Stimulated activated naive CD8-positive, alpha-beta T cell treated with anti-CD3 and anti-CD28 coated beads, Interleukin-15, Interleukin-2, amounts not matched to agents 100 ng/mL and 50 ng/mL, for 24 hours (primary cell): ENCODE measurements at regions not wholly inside any gene's neighbourhood (a gene's known extent, or its start where the extent isn't known, plus 50 kb on each side); places are given as distances from the start of the nearest gene placed in this dataset.

Source experiments
- H3K27ac Mint-ChIP-seq: one replicate; pipeline ENCODE4 v1.8.0; 2021; ENCODE audit warnings: mild to moderate bottlenecking, mixed read lengths
- H3K27me3 Mint-ChIP-seq: one replicate; pipeline ENCODE4 v1.8.0; 2021; ENCODE audit warnings: mixed read lengths
- H3K36me3 Mint-ChIP-seq: one replicate; pipeline ENCODE4 v1.8.0; 2021; ENCODE audit warnings: low read depth, mixed read lengths
- H3K4me1 Mint-ChIP-seq: one replicate; pipeline ENCODE4 v1.8.0; 2021; ENCODE audit warnings: low read depth, mixed read lengths
- H3K4me3 Mint-ChIP-seq: one replicate; pipeline ENCODE4 v1.8.0; 2021; ENCODE audit warnings: mild to moderate bottlenecking, mixed read lengths
- H3K9me3 Mint-ChIP-seq: one replicate; pipeline ENCODE4 v1.8.0; 2021; ENCODE audit warnings: mixed read lengths

- H3K9me3 Mint-ChIP-seq, result peaks cover 25% of the 10 kb centered on the region
- H3K36me3 Mint-ChIP-seq, result peaks cover 29% of the 10 kb centered on the region
These were observed 183.3 kb downstream of the UBE2E3 start for GRCh38 chr2:181163691-181164090.

GRCh38 chr2:181164699-181165098, 184.3 kb downstream of the UBE2E3 start:
- Mint-ChIP-seq H3K27me3 (no peaks in the 10 kb centered on the region), H3K4me3 (peak overlapping the region; percentile 78), H3K9me3 (peaks cover 25% of the 10 kb centered on the region), H3K4me1 (peaks cover 58% of the 10 kb centered on the region), H3K27ac (peak overlapping the region; percentile 94), H3K36me3 (peaks cover 29% of the 10 kb centered on the region)

More at GRCh38 chr2:181163691-181164090, 183.3 kb downstream of the UBE2E3 start:
- no peak overlapping the region for H3K27ac Mint-ChIP-seq
- H3K27me3 Mint-ChIP-seq, result no peaks in the 10 kb centered on the region
- H3K4me1 Mint-ChIP-seq, result peaks cover 52% of the 10 kb centered on the region
- peak overlapping the region; percentile 24 for H3K4me3 Mint-ChIP-seq

GRCh38 chr2:181165199-181165868, 184.9 kb downstream of the UBE2E3 start:
- Mint-ChIP-seq H3K36me3 (peaks cover 29% of the 10 kb centered on the region), H3K27me3 (no peaks in the 10 kb centered on the region), H3K27ac (peak overlapping the region; percentile 94), H3K9me3 (peaks cover 25% of the 10 kb centered on the region), H3K4me3 (peak overlapping the region; percentile 78), H3K4me1 (peaks cover 64% of the 10 kb centered on the region)

- Mint-ChIP-seq H3K27me3 (no peaks in the 10 kb centered on the region), H3K4me3 (no peak overlapping the region), H3K36me3 (peaks cover 29% of the 10 kb centered on the region), H3K27ac (no peak overlapping the region), H3K9me3 (peaks cover 25% of the 10 kb centered on the region), H3K4me1 (peaks cover 51% of the 10 kb centered on the region)
These were observed 189.1 kb downstream of the UBE2E3 start for GRCh38 chr2:181169503-181169902.

- Mint-ChIP-seq H3K27me3 (no peaks in the 10 kb centered on the region), H3K4me1 (peaks cover 51% of the 10 kb centered on the region), H3K4me3 (peak overlapping the region; percentile 25), H3K36me3 (peaks cover 28% of the 10 kb centered on the region), H3K9me3 (peaks cover 25% of the 10 kb centered on the region), H3K27ac (no peak overlapping the region)
These were observed 189.9 kb downstream of the UBE2E3 start for GRCh38 chr2:181170256-181170655.

GRCh38 chr2:181172676-181173075, 192.3 kb downstream of the UBE2E3 start:
- peaks cover 7% of the 10 kb centered on the region for H3K9me3 Mint-ChIP-seq
- H3K4me1 Mint-ChIP-seq, result peaks cover 53% of the 10 kb centered on the region
- no peaks in the 10 kb centered on the region for H3K27me3 Mint-ChIP-seq
- H3K36me3 Mint-ChIP-seq, result peaks cover 6% of the 10 kb centered on the region
- H3K4me3 Mint-ChIP-seq, result no peak overlapping the region
- no peak overlapping the region for H3K27ac Mint-ChIP-seq

GRCh38 chr2:181174611-181175580, 194.5 kb downstream of the UBE2E3 start:
- no peak overlapping the region for H3K4me3 Mint-ChIP-seq
- H3K36me3 Mint-ChIP-seq, result no peaks in the 10 kb centered on the region
- no peak overlapping the region for H3K27ac Mint-ChIP-seq

GRCh38 chr2:181176540-181176939, 196.1 kb downstream of the UBE2E3 start:
- H3K9me3 Mint-ChIP-seq, result no peaks in the 10 kb centered on the region
- no peak overlapping the region for H3K4me3 Mint-ChIP-seq
- peaks cover 57% of the 10 kb centered on the region for H3K4me1 Mint-ChIP-seq
- H3K27ac Mint-ChIP-seq, result no peak overlapping the region
- H3K36me3 Mint-ChIP-seq, result no peaks in the 10 kb centered on the region
- H3K27me3 Mint-ChIP-seq, result no peaks in the 10 kb centered on the region

More at GRCh38 chr2:181174611-181175580, 194.5 kb downstream of the UBE2E3 start:
- Mint-ChIP-seq H3K4me1 (peaks cover 67% of the 10 kb centered on the region), H3K27me3 (no peaks in the 10 kb centered on the region), H3K9me3 (no peaks in the 10 kb centered on the region)

- no peaks in the 10 kb centered on the region for H3K36me3 Mint-ChIP-seq
- no peaks in the 10 kb centered on the region for H3K27me3 Mint-ChIP-seq
- H3K4me1 Mint-ChIP-seq, result peaks cover 56% of the 10 kb centered on the region
- no peaks in the 10 kb centered on the region for H3K9me3 Mint-ChIP-seq
- peak overlapping the region; percentile 79 for H3K27ac Mint-ChIP-seq
- H3K4me3 Mint-ChIP-seq, result no peak overlapping the region
These were observed 197.0 kb downstream of the UBE2E3 start for GRCh38 chr2:181177376-181177775.

GRCh38 chr2:181178130-181178529, 197.7 kb downstream of the UBE2E3 start:
- H3K4me3 Mint-ChIP-seq, result no peak overlapping the region
- H3K27me3 Mint-ChIP-seq, result no peaks in the 10 kb centered on the region
- peaks cover 54% of the 10 kb centered on the region for H3K4me1 Mint-ChIP-seq
- H3K27ac Mint-ChIP-seq, result peak overlapping the region; percentile 2
- H3K9me3 Mint-ChIP-seq, result no peaks in the 10 kb centered on the region
- H3K36me3 Mint-ChIP-seq, result no peaks in the 10 kb centered on the region

- Mint-ChIP-seq H3K36me3 (no peaks in the 10 kb centered on the region), H3K4me3 (no peak overlapping the region), H3K27me3 (no peaks in the 10 kb centered on the region), H3K27ac (peak overlapping the region; percentile 74), H3K9me3 (no peaks in the 10 kb centered on the region), H3K4me1 (peaks cover 60% of the 10 kb centered on the region)
These were observed 198.5 kb downstream of the UBE2E3 start for GRCh38 chr2:181178823-181179412.

- Mint-ChIP-seq H3K27ac (peak overlapping the region; percentile 65), H3K4me3 (no peak overlapping the region), H3K4me1 (peaks cover 50% of the 10 kb centered on the region), H3K36me3 (no peaks in the 10 kb centered on the region), H3K9me3 (no peaks in the 10 kb centered on the region), H3K27me3 (no peaks in the 10 kb centered on the region)
These were observed 203.6 kb downstream of the UBE2E3 start for GRCh38 chr2:181183878-181184542.

- no peak overlapping the region for H3K27ac Mint-ChIP-seq
- no peak overlapping the region for H3K4me3 Mint-ChIP-seq
- H3K27me3 Mint-ChIP-seq, result no peaks in the 10 kb centered on the region
- peaks cover 45% of the 10 kb centered on the region for H3K4me1 Mint-ChIP-seq
- no peaks in the 10 kb centered on the region for H3K36me3 Mint-ChIP-seq
- no peaks in the 10 kb centered on the region for H3K9me3 Mint-ChIP-seq
These were observed 205.0 kb downstream of the UBE2E3 start for GRCh38 chr2:181185421-181185820.

- no peaks in the 10 kb centered on the region for H3K9me3 Mint-ChIP-seq
- H3K27me3 Mint-ChIP-seq, result no peaks in the 10 kb centered on the region
- H3K4me3 Mint-ChIP-seq, result no peak overlapping the region
- peaks cover 51% of the 10 kb centered on the region for H3K4me1 Mint-ChIP-seq
- H3K27ac Mint-ChIP-seq, result no peak overlapping the region
- H3K36me3 Mint-ChIP-seq, result no peaks in the 10 kb centered on the region
These were observed 205.5 kb downstream of the UBE2E3 start for GRCh38 chr2:181185948-181186347.
